Gastroesophageal sphincter (tissue), 3 donors: ENCODE measurements at regions not wholly inside any gene's neighbourhood (a gene's known extent, or its start where the extent isn't known, plus 50 kb on each side); places are given as distances from the start of the nearest gene placed in this dataset.

Experiments
- CTCF ChIP-seq, 4 experiments: fragments of 200-600 bp in 2 of 4; fragments of 450-650 bp in 2 of 4; sonication (generic) in 1 of 4; IDR thresholded peaks; one replicate each; pipeline ENCODE4 v1.5.1; 2017 to 2019; ENCODE audit warnings: antibody characterized with exemption in 4 of 4, mild to moderate bottlenecking in 2 of 4, moderate library complexity in 2 of 4
- EP300 ChIP-seq: sonication (generic); formaldehyde crosslinking; IDR thresholded peaks from one replicate; pipeline ENCODE4 v1.6.1; 2017; ENCODE audit warnings: antibody characterized with exemption, mild to moderate bottlenecking
- POLR2AphosphoS5 ChIP-seq: sonication (generic); formaldehyde crosslinking; IDR thresholded peaks from one replicate; pipeline ENCODE4 v1.6.1; 2017; ENCODE audit warnings: antibody characterized with exemption

GRCh38 chr18:76691800-76692199 lies 130.6 kb upstream of the ZNF236 start:
- TF ChIP-seq CTCF (IDR thresholded peaks at IDR 0.05) (no peak), POLR2AphosphoS5 (no peak), EP300 (no peak)
